ENCODE measurements at regions not wholly inside any gene's neighbourhood (a gene's known extent, or its start where the extent isn't known, plus 50 kb on each side); places are given as distances from the start of the nearest gene placed in this dataset.
"Not testable (repeated sequence)": the region's sequence is repeated elsewhere in the genome, so short reads cannot be mapped to it uniquely, and the experiment has no call there.

DNA sequence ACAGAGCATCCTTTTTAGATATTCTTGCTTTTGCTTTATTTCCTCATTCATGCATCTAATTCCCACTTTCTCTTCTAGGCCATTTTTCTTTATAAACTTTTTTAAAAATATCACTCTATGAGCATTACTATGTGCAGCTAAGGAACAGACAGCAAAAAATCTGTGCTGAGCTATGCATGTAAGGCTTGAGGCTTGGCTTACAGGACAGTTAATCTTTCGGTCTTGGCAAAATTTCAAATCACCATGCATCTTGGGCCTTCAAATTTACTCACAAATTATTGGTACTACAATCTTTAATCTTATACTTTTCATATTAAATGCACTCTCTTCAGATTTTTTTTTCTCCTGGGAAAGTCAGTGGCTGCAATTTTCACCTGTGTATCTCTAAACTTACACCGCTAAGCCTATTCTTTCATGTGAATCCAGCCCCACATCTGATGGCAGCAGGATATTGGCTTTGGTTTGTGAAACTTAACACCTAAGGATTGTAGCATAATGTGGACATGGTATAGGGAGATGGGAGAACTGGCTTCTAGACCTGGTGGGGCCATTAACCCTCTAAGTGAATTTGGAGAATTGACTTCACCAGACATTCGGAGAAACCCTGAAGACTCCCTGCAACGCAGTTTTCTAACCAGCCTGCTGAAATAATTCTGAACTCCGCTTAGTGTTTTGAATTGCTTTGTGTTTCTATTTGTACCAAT lies 278.3 kb downstream of the SPRY1 start:
- DNase-seq (ENCODE audit: low read depth): no peak

DNA sequence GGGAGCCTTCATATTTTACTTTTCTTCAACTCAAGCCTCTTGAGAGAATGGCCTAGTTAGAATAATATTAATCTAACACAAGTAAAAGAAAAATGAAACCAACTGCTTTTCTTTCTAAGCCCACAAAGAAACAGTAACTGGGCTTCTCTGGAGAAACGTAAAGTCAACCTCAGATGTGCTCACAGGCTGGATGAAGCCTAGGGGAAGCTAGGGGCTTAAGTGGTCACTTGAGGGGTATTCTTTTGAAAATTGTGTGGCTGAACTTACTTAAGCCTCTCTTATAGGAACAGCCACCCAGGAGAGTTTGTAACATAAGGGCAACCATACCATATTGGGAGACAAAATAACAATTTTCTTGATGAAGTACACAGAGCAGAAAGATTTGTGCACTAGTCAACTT lies 279.0 kb downstream of the SPRY1 start:
- DNase-seq (ENCODE audit: low read depth): no peak

DNA sequence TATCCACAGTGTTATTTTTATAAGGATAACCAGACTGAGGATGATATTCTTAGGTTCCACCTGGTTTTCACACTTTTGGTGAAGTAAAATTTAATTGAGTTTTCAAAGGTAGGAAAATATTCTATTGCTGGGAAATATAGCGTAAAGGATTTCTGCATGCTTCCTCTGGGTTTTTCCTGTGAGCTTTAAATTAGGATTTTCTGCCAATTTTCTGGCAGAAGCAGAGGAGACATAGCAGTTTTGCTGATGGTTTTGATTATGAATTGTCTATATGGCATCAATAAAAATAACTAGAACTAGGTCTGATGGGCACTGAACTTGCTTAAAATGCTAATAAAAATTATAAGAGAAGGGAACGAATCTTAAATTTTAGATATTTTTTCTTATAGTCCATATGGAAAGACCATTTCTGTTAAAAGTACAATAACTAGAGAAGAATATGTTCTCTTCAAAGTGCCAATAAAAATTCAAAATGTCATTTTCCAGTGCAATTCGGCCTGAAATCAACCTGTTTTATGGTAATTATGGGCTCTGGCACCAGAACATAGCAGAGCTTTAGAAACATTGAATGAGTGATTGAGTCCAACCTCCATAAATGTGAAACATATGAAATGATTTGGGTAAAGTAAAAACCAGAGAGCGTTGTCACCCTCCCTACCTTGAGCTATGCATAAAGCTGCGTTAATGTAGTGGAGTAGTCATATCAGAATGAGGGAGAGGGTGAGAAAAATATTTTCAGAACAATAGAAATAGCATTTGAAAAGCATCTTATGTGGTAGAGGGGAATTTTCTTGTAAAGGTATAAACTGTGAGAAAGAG lies 279.7 kb downstream of the SPRY1 start:
- no peak for DNase-seq (ENCODE audit: low read depth)

- no peak for DNase-seq (ENCODE audit: low read depth)
Measured at GRCh38 chr4:123676890-123677229, 280.3 kb downstream of the SPRY1 start.

GRCh38 chr4:123682931-123683330 lies 286.3 kb downstream of the SPRY1 start:
- DNase-seq (ENCODE audit: low read depth): no peak

GRCh38 chr4:123684937-123685336 lies 288.3 kb downstream of the SPRY1 start:
- not testable (repeated sequence) for DNase-seq (ENCODE audit: low read depth)

DNA sequence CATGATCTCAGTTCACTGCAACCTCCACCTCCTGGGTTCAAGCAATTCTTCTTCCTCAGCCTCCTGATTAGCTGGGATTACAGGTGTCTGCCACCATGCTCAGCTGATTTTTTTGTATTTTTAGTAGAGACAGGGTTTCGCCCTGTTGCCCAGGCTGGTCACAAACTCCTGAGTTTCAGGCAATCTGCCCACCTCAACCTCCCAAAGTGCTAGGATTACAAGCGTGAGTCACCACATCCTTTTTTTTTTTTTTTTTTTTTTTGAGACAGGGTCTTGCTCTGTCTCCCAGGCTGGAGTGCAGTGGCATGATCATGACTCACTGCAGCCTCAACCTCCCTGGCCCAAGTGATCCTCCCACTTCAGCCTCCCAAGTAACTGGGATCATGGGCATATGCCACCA lies 298.9 kb downstream of the SPRY1 start:
- not testable (repeated sequence) for DNase-seq (ENCODE audit: low read depth)

DNA sequence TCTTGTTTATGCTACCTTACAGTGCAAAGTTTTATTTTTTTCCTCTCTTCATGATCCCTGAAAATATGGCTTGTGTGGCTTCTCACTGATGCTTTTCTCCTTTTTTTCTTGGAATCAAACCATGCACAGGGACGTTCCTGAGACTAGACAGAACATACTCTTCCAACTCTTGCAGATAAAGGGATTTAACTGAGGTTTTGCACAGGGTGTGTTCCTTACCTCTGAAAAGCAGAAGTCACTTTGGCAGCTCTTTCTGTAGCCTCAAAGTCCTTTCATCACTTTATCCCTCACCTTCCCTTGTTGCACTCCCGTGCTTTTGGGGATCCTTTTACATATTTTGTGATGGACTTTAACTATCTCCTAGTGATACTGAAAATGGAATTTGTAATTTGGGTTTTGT lies 300.1 kb downstream of the SPRY1 start:
- DNase-seq (ENCODE audit: low read depth): no peak

DNA sequence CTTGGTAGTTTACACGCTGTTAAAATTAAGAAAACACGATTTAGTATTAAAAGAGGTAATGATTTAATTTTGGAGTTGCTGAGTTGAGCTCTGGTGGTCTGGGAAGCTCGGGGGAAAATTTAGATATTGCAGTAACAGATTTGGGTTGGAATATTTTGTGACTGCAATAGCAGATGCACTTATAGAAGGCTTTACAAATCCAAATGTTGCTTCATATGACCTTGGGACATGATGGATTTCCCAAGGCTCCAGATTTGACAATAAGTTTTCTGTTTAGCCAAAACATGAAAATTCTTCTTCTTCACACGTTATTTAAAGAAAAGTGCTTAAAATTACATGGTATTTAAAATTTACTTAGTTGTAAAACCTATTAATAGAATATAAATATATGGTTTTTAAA lies 302.0 kb downstream of the SPRY1 start:
- no peak for DNase-seq (ENCODE audit: low read depth)

DNA sequence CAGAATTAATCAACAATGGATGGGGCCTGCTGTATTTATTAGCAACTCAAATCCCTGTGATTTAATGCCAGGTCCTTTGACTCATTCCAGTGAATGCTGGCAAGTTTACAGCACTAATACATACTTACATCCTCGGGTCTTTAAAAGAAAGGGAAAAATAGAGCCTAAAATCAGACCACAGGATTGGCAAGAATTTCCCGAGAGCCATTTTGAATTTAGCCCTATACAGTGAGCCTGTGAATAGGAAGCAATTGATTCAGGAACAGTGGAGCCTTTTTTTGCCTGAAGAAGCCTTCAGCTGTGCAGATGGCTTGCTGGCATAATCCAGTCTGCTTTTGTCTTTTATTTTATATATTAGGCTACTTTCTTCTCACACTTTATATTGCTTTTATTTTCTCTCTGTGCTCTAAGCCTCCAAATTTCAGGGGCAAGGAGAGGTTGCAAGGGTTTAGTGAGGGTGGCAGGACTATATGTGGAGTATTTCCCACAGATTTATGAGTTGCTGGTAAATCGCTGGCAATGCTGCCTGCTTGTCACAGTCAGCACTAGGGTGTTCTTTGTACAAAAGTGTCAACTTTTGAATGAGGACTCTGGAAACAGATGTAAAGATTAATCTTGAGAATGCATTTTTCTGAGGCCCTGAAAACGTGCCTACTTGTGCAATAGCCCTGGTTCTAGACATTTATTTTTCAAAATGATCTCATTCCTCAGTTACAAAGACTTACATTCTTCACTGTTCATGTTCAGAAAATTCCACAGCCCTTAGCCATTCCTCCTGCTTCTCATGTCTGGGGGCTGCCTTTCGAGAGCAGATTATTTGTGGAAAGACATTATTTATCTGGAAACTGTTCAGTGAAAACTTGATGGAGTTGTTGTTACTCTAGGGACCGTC lies 303.5 kb downstream of the SPRY1 start:
- no peak for DNase-seq (ENCODE audit: low read depth)

DNA sequence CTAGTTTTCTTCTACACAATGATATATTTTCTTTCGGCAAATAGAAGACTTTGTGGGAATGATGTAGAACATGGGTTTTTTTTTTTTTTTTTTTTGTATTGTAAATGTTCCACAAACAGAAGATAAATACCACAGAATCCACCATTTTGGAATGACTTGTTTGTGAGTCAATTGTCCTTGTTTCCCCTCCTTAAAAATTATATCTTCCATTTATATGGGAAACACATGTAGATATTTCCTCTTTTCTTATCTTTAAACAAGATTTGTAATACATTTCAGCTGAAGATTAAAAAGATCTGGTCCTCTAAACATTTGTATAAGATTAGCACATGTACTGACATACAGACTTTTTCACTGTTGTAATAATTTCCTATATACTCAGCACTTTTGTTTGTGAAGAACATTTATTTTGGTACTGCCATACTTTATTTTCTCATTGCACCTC lies 304.6 kb downstream of the SPRY1 start:
- no peak for DNase-seq (ENCODE audit: low read depth)

- no peak for DNase-seq (ENCODE audit: low read depth)
Measured at GRCh38 chr4:123705419-123705818, 308.8 kb downstream of the SPRY1 start.

- no peak for DNase-seq (ENCODE audit: low read depth)
Measured at GRCh38 chr4:123706973-123707372, 310.4 kb downstream of the SPRY1 start.

DNA sequence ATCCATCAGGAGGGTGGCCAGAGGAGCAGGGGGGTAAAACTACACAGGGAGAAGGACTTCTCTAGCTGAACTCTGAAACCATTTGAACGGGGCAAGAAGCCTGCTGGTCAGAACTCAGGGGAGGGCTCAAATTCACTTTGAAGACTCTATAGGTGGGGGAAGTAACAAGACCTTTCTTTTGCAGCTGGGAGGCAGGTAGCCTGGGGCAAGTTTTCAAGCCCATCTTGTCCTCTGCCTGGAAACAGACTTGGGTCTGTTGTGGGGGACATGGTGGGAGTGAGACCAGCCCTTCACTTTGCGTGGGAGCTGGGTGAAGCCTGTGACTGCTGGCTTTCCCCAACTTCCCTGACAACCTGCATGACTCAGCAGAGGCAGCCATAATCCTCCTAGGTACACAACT lies 312.3 kb downstream of the SPRY1 start:
- no peak for DNase-seq (ENCODE audit: low read depth)

DNA sequence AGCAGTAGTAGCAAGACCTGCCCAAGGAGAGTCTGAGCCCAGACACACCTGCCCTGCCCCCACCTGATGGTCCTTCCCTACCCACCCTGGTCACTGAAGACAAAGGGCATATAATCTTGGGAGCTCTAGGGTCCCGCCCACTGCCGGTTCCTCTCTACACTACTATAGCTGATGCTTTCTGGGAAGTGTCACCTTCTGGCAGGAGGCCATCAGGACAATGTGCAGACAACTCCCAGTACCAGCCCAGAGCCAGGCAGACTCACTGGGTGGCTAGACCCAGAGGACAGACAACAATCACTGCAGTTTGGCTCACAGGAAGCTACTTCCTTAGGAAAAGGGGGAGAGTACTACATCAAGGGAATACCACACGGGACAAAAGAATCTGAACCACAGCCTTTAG lies 312.7 kb downstream of the SPRY1 start:
- no peak for DNase-seq (ENCODE audit: low read depth)

GRCh38 chr4:123731035-123731434 lies 334.4 kb downstream of the SPRY1 start:
- DNase-seq (ENCODE audit: low read depth): no peak

- DNase-seq (ENCODE audit: low read depth): no peak
Measured at GRCh38 chr4:123737156-123737555, 340.6 kb downstream of the SPRY1 start.

- no peak for DNase-seq (ENCODE audit: low read depth)
Measured at GRCh38 chr4:123739806-123740205, 343.2 kb downstream of the SPRY1 start.

DNA sequence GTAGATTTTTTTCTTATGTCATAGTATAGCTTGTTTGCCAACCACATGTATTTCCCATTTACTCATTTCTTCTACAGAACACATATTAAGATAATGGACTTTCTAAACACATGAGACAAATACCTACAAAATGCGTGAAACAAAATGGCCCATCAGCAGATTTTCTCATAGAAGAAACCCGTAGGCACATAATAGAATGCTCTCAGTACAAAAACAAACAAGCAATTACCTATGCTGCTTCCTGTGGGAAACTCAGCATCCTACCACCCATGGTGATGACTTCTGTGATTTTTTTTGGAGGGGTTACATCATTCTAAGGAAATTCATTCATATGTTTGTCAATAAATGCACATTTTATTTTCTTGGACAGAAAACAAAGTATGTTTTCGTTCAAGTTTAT lies 343.6 kb downstream of the SPRY1 start:
- no peak for DNase-seq (ENCODE audit: low read depth)

GRCh38 chr4:123741906-123742305 lies 345.3 kb downstream of the SPRY1 start:
- no peak for DNase-seq (ENCODE audit: low read depth)

- no peak for DNase-seq (ENCODE audit: low read depth)
Measured at GRCh38 chr4:123743848-123744247, 347.3 kb downstream of the SPRY1 start.

- no peak for DNase-seq (ENCODE audit: low read depth)
Measured at GRCh38 chr4:123744664-123745290, 348.2 kb downstream of the SPRY1 start.

Data from activated T-cell treated with anti-CD3 and anti-CD28 coated beads for 1 hour (primary cell).